Panc1 (cell line): ENCODE measurements at regions not wholly inside any gene's neighbourhood (a gene's known extent, or its start where the extent isn't known, plus 50 kb on each side); places are given as distances from the start of the nearest gene placed in this dataset.

Source experiments
- ATAC-seq: fragments of 200-7000 bp; cut with Tn5 transposase; 2 replicates; pipeline ENCODE4 v1.9.1; 2020; ENCODE audit warnings: mild to moderate bottlenecking, moderate library complexity
- BruUV-seq: library from RNA; stranded (reverse); fragments of 400-500 nt; replicated peaks from 2 replicates; lab custom pipeline; 2021; lab: Mats Ljungman, UMichigan
- CTCF ChIA-PET: fragments of 300-600 bp; sonication (Branson Sonifier 250); formaldehyde crosslinking; loops from one replicate; lab custom pipeline; 2022; ENCODE audit warnings: antibody characterized with exemption; lab: Charles Lee
- POLR2A ChIA-PET: fragments of 300-600 bp; sonication (Branson Sonifier 250); formaldehyde crosslinking; loops from one replicate; lab custom pipeline; 2022; ENCODE audit warnings: antibody characterized with exemption; lab: Charles Lee
- DNase-seq: peaks from one replicate; pipeline ENCODE4 v3.0.0-alpha.2; 2010; ENCODE audit warnings: low read depth, low spot score
- H3K27ac ChIP-seq: 2 replicates; pipeline ENCODE4 v1.5.1; 2011; ENCODE audit warnings: mild to moderate bottlenecking, low read length, inconsistent platforms
- H3K27me3 ChIP-seq: fragments of 200-500 bp; sonication (Bioruptor generic); 2 replicates; pipeline ENCODE4 v1.6.0; 2014; ENCODE audit warnings: low read length, inconsistent platforms; ENCODE audit not compliant: control insufficient read depth, insufficient read depth
- H3K36me3 ChIP-seq: fragments of 200-500 bp; sonication (Bioruptor generic); 2 replicates; pipeline ENCODE4 v1.5.1; 2014; ENCODE audit warnings: inconsistent platforms, mild to moderate bottlenecking, low read length, moderate library complexity; ENCODE audit not compliant: control insufficient read depth, insufficient read depth
- H3K4me1 ChIP-seq: 2 replicates; pipeline ENCODE4 v1.5.1; 2011; ENCODE audit warnings: inconsistent platforms, mild to moderate bottlenecking, low read length, moderate library complexity; ENCODE audit not compliant: control insufficient read depth, insufficient read depth
- H3K4me3 ChIP-seq, 2 experiments: 2 replicates each; pipeline ENCODE4 v1.5.1; 2011 to 2012; ENCODE audit warnings: low read depth in 2 of 2, low read length in 2 of 2, mild to moderate bottlenecking in 2 of 2, inconsistent platforms in 1 of 2, moderate library complexity in 1 of 2
- H3K9me3 ChIP-seq: fragments of 200-500 bp; sonication (Bioruptor generic); 2 replicates; pipeline ENCODE4 v1.5.1; 2014; ENCODE audit warnings: low read depth, mild to moderate bottlenecking, inconsistent platforms, low read length, moderate library complexity; ENCODE audit not compliant: control insufficient read depth, insufficient read depth
- CTCF ChIP-seq: fragments of 450-650 bp; IDR thresholded peaks from 2 replicates; pipeline ENCODE4 v1.5.1; 2017; ENCODE audit warnings: mild to moderate bottlenecking
- POLR2AphosphoS5 ChIP-seq: IDR thresholded peaks from 2 replicates; pipeline ENCODE4 v1.6.1; 2012; ENCODE audit warnings: mild to moderate bottlenecking, low read depth, low read length, moderate library complexity
- REST ChIP-seq, 2 experiments: IDR thresholded peaks; 2 replicates each; pipeline ENCODE4 v1.6.1; 2011 to 2012; ENCODE audit warnings: low read depth in 2 of 2, control low read depth in 1 of 2, low read length in 1 of 2, mild to moderate bottlenecking in 1 of 2, moderate library complexity in 1 of 2; ENCODE audit not compliant: insufficient read depth in 1 of 2
- SIN3A ChIP-seq: IDR thresholded peaks from 2 replicates; pipeline ENCODE4 v1.6.1; 2012; ENCODE audit warnings: low read depth, mild to moderate bottlenecking, low read length, moderate library complexity, borderline replicate concordance; ENCODE audit not compliant: insufficient read depth
- TCF7L2 ChIP-seq: IDR thresholded peaks from 2 replicates; pipeline ENCODE4 v1.6.1; 2011; ENCODE audit warnings: mild to moderate bottlenecking, low read depth, low read length, inconsistent platforms
- in situ Hi-C: cut with HindIII; loops from 2 replicates; pipeline ENCODE4 v1.10.0; 2016; ENCODE audit warnings: low sequenced_read_pairs, low pct_unique_long_range_greater_than_20kb
- intact Hi-C: fragments of 100-400 bp; cut with micrococcal nuclease; formaldehyde crosslinking; loops from one replicate; pipeline ENCODE4 v1.10.0; 2022; ENCODE audit not compliant: unreplicated experiment

- POLR2A ChIA-PET = no interaction called here
- H3K9me3 ChIP-seq = no peaks in the 10 kb centered on the region
- H3K27ac ChIP-seq = no peak overlapping the region
- in situ Hi-C loops (no loop called here), intact Hi-C loops (no loop called here)
- ATAC-seq (no peak), DNase-seq (no peak)
- H3K4me3 ChIP-seq = no peak overlapping the region
- H3K27me3 ChIP-seq = no peaks in the 10 kb centered on the region
- no TSS peak for BruUV-seq
- no peaks in the 10 kb centered on the region for H3K4me1 ChIP-seq
- no peaks in the 10 kb centered on the region for H3K36me3 ChIP-seq
- CTCF ChIA-PET = no interaction called here
- TF ChIP-seq POLR2AphosphoS5 (no peak), REST (IDR thresholded peaks at IDR 0.05; ENCODE audit: insufficient read depth in 1 of 2, low read depth in 2 of 2, low read length in 1 of 2) (no peak), SIN3A (no peak), TCF7L2 (no peak), CTCF (no peak)
Measured at GRCh38 chr13:44220948-44221347, 152.7 kb upstream of the SERP2 start.

GRCh38 chr13:44221657-44222056 is 152.0 kb upstream of the SERP2 start:
- Histone ChIP-seq H3K9me3 (no peaks in the 10 kb centered on the region), H3K4me1 (no peaks in the 10 kb centered on the region), H3K27ac (no peak overlapping the region), H3K36me3 (no peaks in the 10 kb centered on the region), H3K4me3 (no peak overlapping the region), H3K27me3 (no peaks in the 10 kb centered on the region)
- DNase-seq (no peak), ATAC-seq (no peak)
- intact Hi-C loops (no loop called here), in situ Hi-C loops (no loop called here)
- ChIA-PET POLR2A (no interaction called here), CTCF (no interaction called here)
- BruUV-seq = no TSS peak
- no peak for TF ChIP-seq SIN3A
- no peak for TF ChIP-seq POLR2AphosphoS5
- no peak for TF ChIP-seq TCF7L2
- no peak for TF ChIP-seq CTCF
- TF ChIP-seq REST (IDR thresholded peaks at IDR 0.05; ENCODE audit: insufficient read depth in 1 of 2, low read depth in 2 of 2, low read length in 1 of 2) = no peak
